NB4 (cell line): ENCODE measurements at regions not wholly inside any gene's neighbourhood (a gene's known extent, or its start where the extent isn't known, plus 50 kb on each side); places are given as distances from the start of the nearest gene placed in this dataset.

Source experiments
- CTCF ChIP-seq: IDR thresholded peaks from one replicate; pipeline ENCODE4 v1.5.1; 2012; ENCODE audit warnings: low read depth, low read length
- MAX ChIP-seq: IDR thresholded peaks from 2 replicates; pipeline ENCODE4 v1.6.1; 2011; ENCODE audit warnings: low read depth, low read length
- MYC ChIP-seq: IDR thresholded peaks from 2 replicates; pipeline ENCODE4 v1.6.1; 2011; ENCODE audit warnings: low read depth, low read length
- POLR2A ChIP-seq: IDR thresholded peaks from 2 replicates; pipeline ENCODE4 v1.6.1; 2011; ENCODE audit warnings: mild to moderate bottlenecking; ENCODE audit not compliant: insufficient read length; ENCODE audit errors: extremely low read depth

GRCh38 chr13:33752597-33752996 lies 65.4 kb upstream of the RFC3 start:
- TF ChIP-seq POLR2A = no peak
- no peak for TF ChIP-seq CTCF
- TF ChIP-seq MAX = no peak
- TF ChIP-seq MYC = no peak
